ENCODE measurements at regions not wholly inside any gene's neighbourhood (a gene's known extent, or its start where the extent isn't known, plus 50 kb on each side); places are given as distances from the start of the nearest gene placed in this dataset.

GRCh38 chr18:43571078-43571689 is 293.9 kb upstream of the SYT4 start:
- no peak for TF ChIP-seq ZEB2 (tag by site-specific recombination; IDR thresholded peaks at IDR 0.05)
- TF ChIP-seq CTCF (tag by site-specific recombination; IDR thresholded peaks at IDR 0.05): peak; percentile 8; the same call in 1 of the 2 replicates
- TF ChIP-seq ZNF626 (tag by site-specific recombination; IDR thresholded peaks at IDR 0.05): no peak
- TF ChIP-seq MYNN (tag by site-specific recombination; IDR thresholded peaks at IDR 0.05; ENCODE audit: borderline replicate concordance): no peak

Measured in HEK293 (cell line).